GM18951 (cell line): ENCODE measurements at regions not wholly inside any gene's neighbourhood (a gene's known extent, or its start where the extent isn't known, plus 50 kb on each side); places are given as distances from the start of the nearest gene placed in this dataset.
"Not testable (repeated sequence)": the region's sequence is repeated elsewhere in the genome, so short reads cannot be mapped to it uniquely, and the experiment has no call there.

ENCODE experiments used
- POLR2A ChIP-seq: IDR thresholded peaks from 4 replicates; pipeline ENCODE4 v1.6.1; 2011; ENCODE audit warnings: mild to moderate bottlenecking; ENCODE audit not compliant: insufficient read length, insufficient read depth; ENCODE audit errors: extremely low read depth
- in situ Hi-C: fragments of 300-500 bp; cut with MboI; formaldehyde crosslinking; loops from one replicate; pipeline ENCODE4 v1.12.0; 2022; ENCODE audit warnings: low sequenced_read_pairs, mixed read lengths, inconsistent platforms; ENCODE audit not compliant: unreplicated experiment

DNA sequence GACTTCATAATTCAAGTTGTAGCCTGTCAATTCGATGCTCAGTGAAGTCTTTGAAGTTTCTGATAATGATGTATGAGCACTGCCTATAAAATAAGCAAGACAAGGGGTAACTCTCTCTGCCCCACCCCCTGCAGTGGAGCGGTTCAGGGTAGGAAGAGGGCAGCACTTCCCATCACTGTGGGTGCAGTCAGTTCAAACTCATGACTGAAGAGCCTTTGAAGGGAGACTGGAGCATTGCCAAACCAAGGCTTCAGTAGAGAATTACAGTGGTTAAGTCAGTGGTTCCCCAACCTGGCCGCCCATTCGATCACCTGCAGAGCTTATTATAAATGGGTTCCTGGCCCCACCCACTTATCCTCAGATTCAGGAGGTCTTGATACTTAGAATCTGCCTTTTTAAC, 190.6 kb downstream of the SHQ1 start:
- no peak for TF ChIP-seq POLR2A
- in situ Hi-C loops, result no loop called here

DNA sequence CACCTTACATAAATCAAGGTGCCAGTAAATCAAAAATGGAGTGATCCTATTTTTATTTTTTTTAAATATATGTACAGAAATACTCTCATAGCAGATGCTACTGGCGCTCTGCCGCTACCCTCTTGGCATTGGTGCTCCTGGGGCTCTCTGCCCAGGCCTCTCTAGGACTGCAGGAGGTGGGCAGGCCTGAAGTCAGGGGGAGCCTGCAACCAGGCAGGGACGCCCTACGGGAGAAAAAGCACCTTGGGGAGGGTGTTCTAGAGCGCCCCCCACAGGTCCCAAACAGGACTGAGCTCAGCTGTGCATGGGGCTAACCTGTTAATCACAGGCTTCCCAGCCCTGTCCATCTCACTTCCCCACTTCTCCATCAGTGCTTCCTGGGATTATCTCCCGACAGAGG, 192.5 kb downstream of the SHQ1 start:
- in situ Hi-C loops, result no loop called here
- no peak for TF ChIP-seq POLR2A

DNA sequence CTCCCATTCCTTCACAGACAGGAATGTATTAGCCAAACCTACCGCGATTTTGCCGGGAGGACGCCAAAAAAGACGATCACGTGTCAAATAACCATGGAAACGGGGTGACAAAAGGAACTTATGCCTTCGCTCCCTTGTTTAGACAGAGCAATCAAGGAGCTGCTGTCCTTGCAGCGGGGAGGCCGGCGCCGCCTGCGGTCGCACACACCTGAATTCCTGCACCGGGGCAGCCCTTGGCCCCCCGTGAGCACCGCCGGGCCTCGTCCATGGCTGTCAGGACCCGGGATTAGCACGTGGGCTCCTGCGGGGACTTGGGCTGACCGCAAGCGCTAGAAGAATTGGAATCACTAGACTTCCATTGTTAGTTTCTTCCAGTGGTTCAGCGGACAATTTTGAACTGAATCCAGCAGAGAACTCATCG, 193.1 kb downstream of the SHQ1 start:
- in situ Hi-C loops, result no loop called here

DNA sequence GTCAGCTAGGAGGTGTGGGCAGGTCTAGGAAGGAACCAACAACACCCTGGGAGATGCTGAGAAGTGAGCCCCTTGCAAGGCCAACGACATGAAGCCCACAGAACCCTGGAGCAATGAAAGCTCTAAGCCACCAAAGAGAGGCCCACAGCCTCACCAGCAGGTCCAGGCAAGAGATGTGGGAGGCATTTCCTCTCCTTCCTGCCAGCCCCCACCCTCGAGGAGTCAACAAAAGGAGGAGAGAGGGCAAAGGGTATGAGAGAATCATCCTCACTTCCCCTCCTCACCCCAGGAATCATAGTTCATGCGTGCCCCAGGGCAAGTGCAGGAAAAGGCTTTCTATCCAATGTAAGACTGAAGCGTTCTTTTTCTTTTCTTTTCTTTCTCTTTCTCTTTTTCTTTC, 195.8 kb downstream of the SHQ1 start:
- in situ Hi-C loops, result no loop called here
- no peak for TF ChIP-seq POLR2A

More for the DNA sequence above, 193.1 kb downstream of the SHQ1 start:
- no peak for TF ChIP-seq POLR2A

DNA sequence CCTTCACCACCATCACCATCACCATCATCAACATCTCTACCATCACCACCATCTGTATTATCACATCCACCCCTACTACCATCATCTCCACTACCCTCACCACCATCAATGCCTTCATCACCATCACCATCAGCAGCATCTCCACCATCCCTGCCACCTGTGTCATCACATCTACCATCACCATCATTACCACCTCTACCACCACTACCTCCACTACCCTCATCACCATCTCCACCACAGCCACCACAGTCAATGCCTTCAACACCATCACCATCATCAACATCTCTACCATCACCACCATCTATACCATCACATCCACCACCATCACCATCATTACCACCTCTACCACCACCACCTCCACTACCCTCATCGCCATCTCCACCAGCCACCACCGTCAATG, 196.7 kb downstream of the SHQ1 start:
- TF ChIP-seq POLR2A, result no peak
- in situ Hi-C loops, result no loop called here

DNA sequence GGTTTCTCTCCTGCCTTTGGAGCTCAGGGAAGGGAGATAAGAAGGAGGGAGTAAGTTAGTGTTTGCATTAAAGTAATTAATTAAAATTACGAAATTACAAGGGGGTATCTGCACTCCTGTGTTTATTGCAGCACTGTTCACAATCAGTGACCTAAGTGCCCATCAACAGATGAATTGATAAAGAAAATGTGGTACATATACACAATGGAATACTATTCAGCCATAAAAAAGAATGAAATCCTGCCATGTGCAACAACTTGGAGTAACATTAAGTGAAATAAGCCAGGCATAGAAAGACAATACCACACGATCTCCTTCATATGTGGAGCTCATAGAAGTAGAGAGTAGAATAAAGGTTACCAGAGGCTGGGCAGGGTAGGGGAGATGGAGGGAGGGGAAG, 202.0 kb downstream of the SHQ1 start:
- in situ Hi-C loops, result no loop called here
- TF ChIP-seq POLR2A, result no peak

DNA sequence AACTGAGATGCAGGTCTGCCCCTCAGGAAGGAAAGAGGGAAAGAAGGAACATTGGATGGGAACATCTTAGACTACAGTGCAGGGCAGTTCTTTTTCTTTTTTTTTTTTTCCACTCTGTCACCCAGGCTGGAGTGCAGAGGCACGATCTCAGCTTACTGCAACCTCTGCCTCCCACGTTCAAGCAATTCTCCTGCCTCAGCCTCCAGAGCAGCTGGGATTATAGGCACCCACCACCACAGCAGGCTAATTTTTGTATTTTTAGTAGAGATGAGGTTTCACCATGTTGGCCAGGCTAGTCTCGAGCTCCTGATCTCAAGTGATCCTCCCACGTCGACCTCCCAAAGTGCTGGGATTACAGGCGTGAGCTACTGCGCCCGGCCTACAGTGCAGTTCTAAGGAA, 204.6 kb downstream of the SHQ1 start:
- in situ Hi-C loops, result not testable (repeated sequence)

DNA sequence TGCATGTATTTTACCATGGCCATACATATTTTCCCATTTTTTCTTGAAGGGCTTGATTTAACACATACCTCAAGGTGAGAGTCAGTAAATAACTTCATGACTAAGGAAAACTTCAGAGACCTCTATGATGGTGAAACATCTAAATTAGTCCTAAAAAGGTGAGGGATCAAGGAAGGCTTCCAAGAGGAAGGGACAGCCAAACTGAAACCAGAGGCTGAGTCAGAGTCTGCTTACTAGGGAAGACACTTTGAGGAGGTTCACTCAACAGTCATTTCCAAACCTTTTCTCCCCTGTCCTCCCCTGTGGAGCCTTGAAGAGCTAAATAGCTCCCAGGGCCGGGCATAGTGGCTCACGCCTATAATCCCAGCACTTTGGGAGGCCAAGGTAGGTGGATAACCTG, 206.6 kb downstream of the SHQ1 start:
- no peak for TF ChIP-seq POLR2A
- in situ Hi-C loops, result no loop called here

DNA sequence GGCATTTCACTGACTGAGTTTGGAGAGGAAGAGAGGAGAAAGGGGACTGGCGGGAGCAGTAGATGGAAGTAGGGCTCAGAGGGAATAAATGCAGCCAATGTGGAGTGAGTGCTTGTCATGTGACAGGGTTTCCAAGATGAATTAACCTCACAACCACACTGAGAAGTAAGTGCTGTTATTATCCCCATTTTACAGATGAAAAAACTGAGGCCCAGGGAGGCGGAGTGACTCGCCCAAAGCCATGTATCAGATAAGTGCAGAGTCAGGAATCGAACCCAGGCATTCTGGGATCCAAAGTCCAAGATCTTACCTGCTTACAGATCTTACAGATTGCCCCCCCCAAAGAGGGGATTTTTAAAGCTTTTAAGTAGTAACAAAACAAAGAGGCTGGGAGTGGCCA, 207.2 kb downstream of the SHQ1 start:
- TF ChIP-seq POLR2A, result no peak
- in situ Hi-C loops, result no loop called here

DNA sequence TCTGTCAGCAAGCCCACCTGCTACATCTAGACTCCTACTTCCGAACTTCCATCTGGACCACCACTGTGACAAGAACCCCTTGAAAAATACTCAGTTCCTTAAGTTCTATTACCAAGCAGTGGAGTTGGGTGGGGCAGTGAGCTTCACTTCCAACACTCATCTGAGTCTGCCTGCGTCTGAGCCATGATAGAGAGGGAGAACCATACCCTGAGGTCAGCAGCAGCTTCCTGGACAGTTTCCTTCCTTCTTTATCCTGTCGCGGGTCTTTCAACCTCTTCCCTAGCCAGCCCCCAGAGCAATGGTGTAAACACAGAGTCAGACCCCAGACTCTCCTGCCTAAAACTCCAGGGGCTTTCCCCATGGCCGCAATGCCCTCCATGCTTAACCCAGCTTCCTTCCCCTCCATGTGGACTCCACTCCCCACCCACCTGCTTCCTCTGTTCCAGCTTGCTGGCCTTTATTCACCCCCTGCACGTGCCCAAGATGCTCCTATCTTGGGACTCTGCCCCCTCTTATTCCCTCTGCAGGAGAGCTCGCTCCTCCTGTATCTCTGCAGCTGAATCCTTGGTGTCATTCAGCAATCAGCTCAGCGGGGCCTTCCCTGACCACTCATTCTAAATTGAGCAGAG, 211.2 kb downstream of the SHQ1 start:
- no peak for TF ChIP-seq POLR2A
- in situ Hi-C loops, result no loop called here

DNA sequence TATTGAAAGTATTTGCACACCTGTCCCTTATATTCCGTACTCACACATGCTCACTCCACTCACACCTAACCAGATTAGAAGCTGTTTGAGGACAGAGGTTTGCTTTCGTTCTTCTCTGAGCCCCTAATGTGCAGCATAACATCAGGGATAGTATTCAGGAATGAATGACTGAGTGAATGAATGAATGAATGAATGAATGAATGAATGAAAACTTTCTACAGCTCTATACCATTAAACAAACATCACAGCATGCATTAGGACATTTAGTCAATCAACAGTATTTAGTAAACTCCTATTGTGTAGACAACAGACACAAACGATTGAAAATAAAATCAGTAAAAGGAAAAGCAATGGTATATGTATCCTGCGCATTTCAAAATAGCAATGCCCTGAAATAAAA, 212.7 kb downstream of the SHQ1 start:
- no peak for TF ChIP-seq POLR2A
- in situ Hi-C loops, result no loop called here

DNA sequence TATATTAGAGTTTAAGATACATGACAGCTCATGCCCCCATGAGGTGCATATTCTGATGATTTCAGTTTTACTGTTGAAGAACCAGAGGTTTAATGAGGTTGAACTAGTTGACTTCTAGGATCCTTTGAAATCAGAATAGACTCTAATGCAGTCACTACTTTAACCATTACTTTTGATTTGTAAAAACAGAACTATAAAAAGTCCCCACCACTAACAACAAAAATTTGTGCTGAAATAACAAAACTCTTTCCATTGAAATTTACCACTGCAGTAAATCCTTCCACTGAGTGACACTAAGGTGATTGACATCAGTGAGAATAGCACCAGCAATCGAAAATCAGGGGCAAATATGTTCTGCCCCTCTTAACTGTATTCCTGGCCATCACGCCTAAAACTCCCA, 214.1 kb downstream of the SHQ1 start:
- in situ Hi-C loops, result no loop called here

DNA sequence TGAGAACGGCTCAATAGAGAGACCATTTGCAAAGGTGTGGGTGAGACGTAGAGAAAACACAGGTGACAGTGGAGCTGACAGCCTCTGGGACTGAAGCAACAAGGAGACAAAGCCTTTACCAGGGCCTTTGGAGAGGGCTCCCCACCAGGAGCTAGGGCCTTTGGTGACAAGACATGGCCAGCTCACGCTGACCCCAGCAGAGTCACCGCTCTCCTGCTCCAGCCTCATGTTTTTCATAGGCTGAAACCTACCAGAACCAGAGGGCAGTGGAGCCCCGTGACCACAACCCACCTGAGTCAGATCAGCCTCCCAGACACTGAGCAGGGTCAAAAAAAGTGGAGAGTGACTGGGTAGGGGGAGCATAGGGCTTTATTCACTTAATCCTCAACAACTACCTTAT, 214.7 kb downstream of the SHQ1 start:
- in situ Hi-C loops, result no loop called here
- TF ChIP-seq POLR2A, result no peak

More for the DNA sequence above, 214.1 kb downstream of the SHQ1 start:
- TF ChIP-seq POLR2A, result no peak

DNA sequence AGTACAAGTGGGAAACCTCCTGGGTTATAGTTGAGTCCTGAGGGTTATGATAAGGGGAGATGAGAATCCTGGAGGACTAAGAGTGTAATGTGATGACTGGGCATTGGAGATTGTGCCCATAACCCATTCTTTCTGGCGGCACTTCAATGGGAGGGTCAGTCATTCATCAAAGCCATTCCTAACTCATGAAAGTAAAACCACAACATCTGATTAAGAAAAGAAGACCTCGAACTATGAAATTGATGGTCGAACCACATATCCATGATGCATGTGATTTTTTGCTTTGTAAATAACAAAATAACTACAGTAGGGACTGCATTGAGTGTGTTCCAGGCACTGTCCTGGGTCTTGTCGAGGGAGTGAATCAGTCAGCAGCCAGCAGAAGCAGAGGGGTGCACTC, 215.1 kb downstream of the SHQ1 start:
- TF ChIP-seq POLR2A, result no peak
- in situ Hi-C loops, result no loop called here

DNA sequence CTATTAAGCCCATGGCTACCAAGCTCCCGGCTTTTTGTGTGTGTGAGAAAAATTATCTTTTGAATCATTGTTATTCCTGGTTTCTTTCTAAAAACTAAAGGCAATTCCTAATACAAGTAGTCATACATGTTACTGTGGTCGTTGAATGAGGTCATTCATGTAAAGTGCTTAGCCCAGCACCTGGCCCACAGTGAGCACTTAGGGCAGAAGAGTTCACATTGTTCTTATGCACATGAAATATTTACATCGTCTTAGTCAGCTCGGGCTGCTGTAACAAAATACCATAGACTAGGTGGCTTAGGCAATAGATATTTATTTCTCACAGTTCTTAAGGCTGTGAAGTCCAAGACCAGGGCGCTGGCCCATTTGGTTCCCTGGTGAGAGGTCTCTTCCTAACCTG, 216.1 kb downstream of the SHQ1 start:
- in situ Hi-C loops, result no loop called here
- TF ChIP-seq POLR2A, result no peak
